Liver (tissue), 8 donors: ENCODE measurements at regions not wholly inside any gene's neighbourhood (a gene's known extent, or its start where the extent isn't known, plus 50 kb on each side); places are given as distances from the start of the nearest gene placed in this dataset.

Experiments
- DNase-seq: peaks from one replicate; pipeline ENCODE4 v3.0.0-alpha.2; 2017; ENCODE audit warnings: low spot score
- H3K27ac ChIP-seq, 2 donors: one replicate each; pipeline ENCODE4 v1.7.0; 2013; ENCODE audit warnings: inconsistent platforms in 2 of 2, low read length in 2 of 2, control low read depth in 1 of 2, low read depth in 1 of 2, mild to moderate bottlenecking in 1 of 2
- H3K27me3 ChIP-seq, 4 donors: one replicate each; pipeline versions ENCODE4 v1.6.1 to v1.7.0; 2013; ENCODE audit warnings: low read length in 3 of 4, inconsistent platforms in 1 of 4, mild to moderate bottlenecking in 1 of 4, moderate library complexity in 1 of 4; ENCODE audit not compliant: control insufficient read depth in 4 of 4, insufficient read depth in 4 of 4
- H3K36me3 ChIP-seq, 4 donors: one replicate each; pipeline versions ENCODE4 v1.6.1 to v1.7.0; 2013; ENCODE audit warnings: low read length in 3 of 4, mild to moderate bottlenecking in 3 of 4, low read depth in 1 of 4, moderate library complexity in 1 of 4; ENCODE audit not compliant: control insufficient read depth in 4 of 4, insufficient read depth in 3 of 4
- H3K4me1 ChIP-seq, 4 donors: one replicate each; pipeline versions ENCODE4 v1.6.1 to v1.7.0; 2013; ENCODE audit warnings: low read length in 3 of 4, mild to moderate bottlenecking in 3 of 4, moderate library complexity in 1 of 4; ENCODE audit not compliant: control insufficient read depth in 4 of 4, insufficient read depth in 4 of 4
- H3K4me3 ChIP-seq, 3 donors: one replicate each; pipeline versions ENCODE4 v1.6.1 to v1.7.0; 2013; ENCODE audit warnings: low read length in 3 of 3, control low read depth in 1 of 3, low read depth in 1 of 3, mild to moderate bottlenecking in 1 of 3
- H3K9ac ChIP-seq, 2 donors: one replicate each; pipeline ENCODE4 v1.7.0; 2013; ENCODE audit warnings: low read length in 2 of 2, mild to moderate bottlenecking in 2 of 2, moderate library complexity in 2 of 2, control low read depth in 1 of 2, low read depth in 1 of 2
- H3K9me3 ChIP-seq, 4 donors: one replicate each; pipeline versions ENCODE4 v1.6.1 to v1.7.0; 2013; ENCODE audit warnings: low read length in 3 of 4; ENCODE audit not compliant: control insufficient read depth in 4 of 4
- CTCF ChIP-seq: fragments of 150-350 bp; IDR thresholded peaks from 2 replicates; pipeline ENCODE4 v1.5.1; 2017; ENCODE audit warnings: improper control_type of control experiment, low read depth, low read length; ENCODE audit not compliant: missing input control
- FOXA1 ChIP-seq: IDR thresholded peaks from 2 replicates; pipeline ENCODE4 v1.6.1; 2016; ENCODE audit warnings: antibody characterized with exemption
- FOXA2 ChIP-seq: IDR thresholded peaks from 2 replicates; pipeline ENCODE4 v1.6.1; 2016; ENCODE audit warnings: antibody characterized with exemption
- HNF4A ChIP-seq, 2 donors: conservative IDR thresholded peaks; 2 replicates each; pipeline ENCODE4 v1.6.1; 2016; ENCODE audit warnings: antibody characterized with exemption in 2 of 2, mild to moderate bottlenecking in 2 of 2
- HNF4G ChIP-seq: IDR thresholded peaks from 2 replicates; pipeline ENCODE4 v1.6.1; 2016; ENCODE audit warnings: antibody characterized with exemption
- JUND ChIP-seq, 2 donors: IDR thresholded peaks; 2 replicates each; pipeline ENCODE4 v1.6.1; 2016; ENCODE audit warnings: antibody characterized with exemption in 2 of 2
- NR2F2 ChIP-seq: IDR thresholded peaks from 2 replicates; pipeline ENCODE4 v1.6.1; 2016; ENCODE audit warnings: antibody characterized with exemption
- RXRA ChIP-seq, 2 donors: IDR thresholded peaks; 2 replicates each; pipeline ENCODE4 v1.6.1; 2017 to 2018; ENCODE audit warnings: antibody characterized with exemption in 2 of 2, mild to moderate bottlenecking in 1 of 2
- SP1 ChIP-seq: IDR thresholded peaks from 2 replicates; pipeline ENCODE4 v1.6.1; 2018; ENCODE audit warnings: antibody characterized with exemption, mild to moderate bottlenecking
- TAF1 ChIP-seq: conservative IDR thresholded peaks from 2 replicates; pipeline ENCODE4 v1.6.1; 2016; ENCODE audit warnings: antibody characterized with exemption, mild to moderate bottlenecking
- WGBS: extraction: QIAGEN DNeasy Blood & Tissue Kit; methylation state at CpG from one replicate; pipeline ENCODE4 v1.1.7; 2013; 5-methylcytosine and 5-hydroxymethylcytosine counted together
- donor health status: healthy.
- donor health status: healthy.
- donor health status: healthy.
- donor health status: healthy.
- donor health status: healthy.

DNA sequence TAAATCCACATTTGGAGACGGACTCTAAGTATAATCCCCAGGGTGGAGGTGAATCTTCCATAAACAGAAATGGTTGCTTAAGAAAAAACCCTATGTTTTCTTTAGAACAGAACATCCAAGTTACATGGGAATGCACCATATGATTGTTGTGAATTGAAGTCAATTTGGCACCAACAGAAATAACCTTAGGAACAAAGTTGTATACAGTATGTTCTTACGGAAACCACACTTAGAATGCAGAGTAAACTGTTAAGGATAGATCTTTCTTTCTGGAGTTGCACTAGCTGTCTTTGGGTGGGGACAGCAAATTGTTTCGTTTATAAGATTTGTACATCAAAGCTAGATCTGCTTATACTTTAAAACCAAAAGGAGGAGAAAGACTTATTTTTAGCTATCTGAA lies 316.4 kb downstream of the PTEN start:
- Histone ChIP-seq H3K9me3 (no peaks in the 10 kb centered on the region), H3K4me1 (no peaks in the 10 kb centered on the region), H3K27ac (no peak overlapping the region), H3K4me3 (no peak overlapping the region), H3K27me3 (no peaks in the 10 kb centered on the region), H3K36me3 (no peaks in the 10 kb centered on the region), H3K9ac (no peak overlapping the region)
- 95% methylated on average over 3 of the region's 3 CpGs for WGBS
- DNase-seq = no peak
- TF ChIP-seq CTCF = no peak
- TF ChIP-seq NR2F2 = no peak
- TF ChIP-seq RXRA (IDR thresholded peaks at IDR 0.05) = no peak
- TF ChIP-seq HNF4A (conservative IDR thresholded peaks at IDR 0.05) = no peak
- TF ChIP-seq TAF1 = no peak
- no peak for TF ChIP-seq FOXA2
- TF ChIP-seq SP1 = no peak

DNA sequence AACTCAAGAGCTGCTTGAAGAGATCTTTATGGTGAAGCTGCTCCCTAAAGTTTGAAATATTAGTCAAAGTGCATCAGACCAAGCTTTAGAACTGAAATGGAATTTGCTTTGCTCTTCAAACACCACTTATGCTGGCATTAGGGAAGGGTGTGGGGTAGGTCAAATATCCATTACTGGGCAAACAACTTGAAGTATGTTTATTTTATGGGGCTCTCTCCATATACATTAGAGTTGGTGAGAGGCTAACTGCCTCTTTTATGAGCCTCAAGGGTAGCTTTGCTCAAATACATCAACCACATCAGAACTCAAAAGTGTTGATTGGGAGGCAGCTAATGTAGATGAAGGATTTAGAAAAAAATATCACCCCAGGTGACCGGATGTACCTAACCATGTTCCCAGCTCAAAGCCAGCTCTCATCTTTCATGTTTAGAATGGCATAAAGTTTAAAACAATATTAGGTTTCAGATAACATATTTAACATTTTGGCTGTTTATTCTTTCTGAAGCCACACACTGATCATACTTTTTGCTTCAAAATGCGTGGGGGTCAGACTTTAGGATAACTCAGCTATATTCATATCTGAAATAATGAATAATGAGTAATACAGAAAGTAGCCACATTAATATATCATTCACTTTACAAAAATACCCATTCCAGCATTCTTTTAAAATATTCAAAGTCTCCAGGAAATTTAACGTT lies 318.6 kb downstream of the PTEN start:
- H3K4me3 ChIP-seq = no peak overlapping the region
- no peaks in the 10 kb centered on the region for H3K36me3 ChIP-seq
- 87% methylated on average over 3 of the region's 3 CpGs for WGBS
- no peak overlapping the region for H3K9ac ChIP-seq
- TF ChIP-seq NR2F2 (no peak), RXRA (IDR thresholded peaks at IDR 0.05) (no peak), TAF1 (no peak), FOXA1 (no peak), HNF4A (conservative IDR thresholded peaks at IDR 0.05) (no peak)
- DNase-seq = no peak
- H3K27ac ChIP-seq = no peak overlapping the region
- H3K9me3 ChIP-seq = no peaks in the 10 kb centered on the region
- no peaks in the 10 kb centered on the region for H3K27me3 ChIP-seq
- no peaks in the 10 kb centered on the region for H3K4me1 ChIP-seq

DNA sequence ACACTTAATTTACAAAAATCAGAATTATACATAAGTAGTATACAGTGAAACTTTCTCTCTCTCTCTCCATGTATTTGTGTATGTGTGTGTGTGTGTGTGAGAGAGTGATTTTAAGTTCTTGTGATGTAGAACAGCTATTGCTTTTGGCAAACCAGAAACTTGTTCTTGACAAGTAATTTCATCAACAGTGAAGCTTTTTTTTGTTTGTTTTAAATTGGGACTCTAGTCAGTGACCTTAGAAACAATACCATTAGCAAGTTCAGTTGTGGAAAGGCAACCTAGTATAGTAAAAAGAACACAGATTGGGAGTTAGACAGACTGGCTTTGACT lies 319.1 kb downstream of the PTEN start:
- H3K27me3 ChIP-seq = no peaks in the 10 kb centered on the region
- no peaks in the 10 kb centered on the region for H3K36me3 ChIP-seq
- H3K4me3 ChIP-seq = no peak overlapping the region
- H3K4me1 ChIP-seq = no peaks in the 10 kb centered on the region
- no peak overlapping the region for H3K9ac ChIP-seq
- H3K9me3 ChIP-seq = no peaks in the 10 kb centered on the region
- no peak overlapping the region for H3K27ac ChIP-seq
- no peak for TF ChIP-seq CTCF
- no peak for TF ChIP-seq HNF4A (conservative IDR thresholded peaks at IDR 0.05)
- no peak for TF ChIP-seq RXRA (IDR thresholded peaks at IDR 0.05)
- no peak for TF ChIP-seq JUND (IDR thresholded peaks at IDR 0.05)
- no peak for TF ChIP-seq TAF1
- no peak for TF ChIP-seq HNF4G
- no peak for TF ChIP-seq NR2F2
- no peak for DNase-seq
